HG02885 (cell line): ENCODE measurements at regions not wholly inside any gene's neighbourhood (a gene's known extent, or its start where the extent isn't known, plus 50 kb on each side); places are given as distances from the start of the nearest gene placed in this dataset.

ENCODE experiments used
- ATAC-seq: cut with Tn5 transposase; IDR thresholded peaks from one replicate; pipeline ENCODE4 v1.9.1; 2021; ENCODE audit warnings: mild to moderate bottlenecking; ENCODE audit not compliant: unreplicated experiment, poor library complexity

DNA sequence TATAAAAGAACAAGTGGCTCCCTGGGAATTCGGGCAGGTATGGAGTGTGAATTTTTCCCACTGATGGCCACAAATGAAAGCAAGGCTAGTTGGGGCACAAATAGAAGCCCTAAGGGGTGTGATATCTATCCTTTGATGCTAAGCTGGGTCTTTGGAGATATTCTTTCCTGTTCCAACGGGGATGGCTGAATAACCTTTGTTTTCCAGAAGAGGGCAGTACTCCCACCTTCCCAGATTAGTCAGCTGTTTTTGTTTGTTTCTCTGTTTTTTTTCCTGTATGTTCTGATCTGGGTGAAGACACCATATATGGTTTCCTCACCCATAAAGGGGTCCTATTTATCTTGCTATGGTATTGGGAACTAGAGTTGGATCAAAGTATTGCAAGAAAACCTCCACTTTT is 947.7 kb upstream of the SORCS1 start:
- ATAC-seq = no peak

DNA sequence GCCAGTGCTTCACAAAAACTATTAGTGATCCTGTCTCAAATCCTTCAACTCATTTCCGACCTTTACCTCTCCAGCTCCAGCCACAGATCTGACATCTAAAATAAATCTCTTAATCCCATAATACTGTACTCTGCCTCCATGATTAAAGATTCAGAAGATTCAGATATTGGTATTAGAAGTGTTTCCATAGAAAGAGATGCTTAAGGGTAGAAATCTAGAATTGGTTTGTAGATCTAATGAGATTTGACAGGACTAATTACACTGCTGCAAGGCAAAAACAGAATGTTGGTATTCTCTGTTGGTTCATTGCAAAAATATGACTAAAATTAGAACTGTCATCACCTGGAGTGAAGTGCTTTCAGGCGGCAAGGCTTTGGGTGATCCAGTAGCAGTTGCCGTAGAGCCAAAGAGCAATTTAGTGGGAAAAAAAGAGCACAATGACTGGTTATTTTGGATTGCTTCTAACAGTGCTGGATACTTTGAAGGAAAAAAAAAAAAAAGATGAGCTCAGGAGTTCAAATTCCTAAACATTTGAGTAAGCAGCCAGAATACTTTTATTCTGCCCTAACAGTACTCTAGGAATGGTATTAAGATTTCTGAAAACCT is 940.1 kb upstream of the SORCS1 start:
- no peak for ATAC-seq

DNA sequence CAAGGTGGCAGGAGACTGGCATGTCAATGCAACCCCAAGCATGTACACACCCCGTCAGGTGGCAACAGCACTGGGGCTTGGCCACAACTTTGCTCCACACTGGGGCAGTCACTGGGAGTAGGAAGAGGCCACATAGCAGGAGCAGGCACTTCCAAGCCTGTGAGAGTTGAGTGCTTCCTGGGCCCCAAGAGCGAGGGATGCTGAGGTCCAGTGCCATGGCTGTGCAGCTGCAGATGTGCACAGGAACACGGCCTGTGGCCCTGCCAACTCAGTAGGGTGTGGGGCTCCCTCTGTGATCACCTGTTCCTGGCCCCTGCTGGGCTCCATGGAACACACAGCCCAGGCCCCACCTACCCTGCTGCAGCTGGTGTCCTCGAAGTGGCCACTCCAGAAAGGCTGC is 932.8 kb upstream of the SORCS1 start:
- ATAC-seq = no peak

DNA sequence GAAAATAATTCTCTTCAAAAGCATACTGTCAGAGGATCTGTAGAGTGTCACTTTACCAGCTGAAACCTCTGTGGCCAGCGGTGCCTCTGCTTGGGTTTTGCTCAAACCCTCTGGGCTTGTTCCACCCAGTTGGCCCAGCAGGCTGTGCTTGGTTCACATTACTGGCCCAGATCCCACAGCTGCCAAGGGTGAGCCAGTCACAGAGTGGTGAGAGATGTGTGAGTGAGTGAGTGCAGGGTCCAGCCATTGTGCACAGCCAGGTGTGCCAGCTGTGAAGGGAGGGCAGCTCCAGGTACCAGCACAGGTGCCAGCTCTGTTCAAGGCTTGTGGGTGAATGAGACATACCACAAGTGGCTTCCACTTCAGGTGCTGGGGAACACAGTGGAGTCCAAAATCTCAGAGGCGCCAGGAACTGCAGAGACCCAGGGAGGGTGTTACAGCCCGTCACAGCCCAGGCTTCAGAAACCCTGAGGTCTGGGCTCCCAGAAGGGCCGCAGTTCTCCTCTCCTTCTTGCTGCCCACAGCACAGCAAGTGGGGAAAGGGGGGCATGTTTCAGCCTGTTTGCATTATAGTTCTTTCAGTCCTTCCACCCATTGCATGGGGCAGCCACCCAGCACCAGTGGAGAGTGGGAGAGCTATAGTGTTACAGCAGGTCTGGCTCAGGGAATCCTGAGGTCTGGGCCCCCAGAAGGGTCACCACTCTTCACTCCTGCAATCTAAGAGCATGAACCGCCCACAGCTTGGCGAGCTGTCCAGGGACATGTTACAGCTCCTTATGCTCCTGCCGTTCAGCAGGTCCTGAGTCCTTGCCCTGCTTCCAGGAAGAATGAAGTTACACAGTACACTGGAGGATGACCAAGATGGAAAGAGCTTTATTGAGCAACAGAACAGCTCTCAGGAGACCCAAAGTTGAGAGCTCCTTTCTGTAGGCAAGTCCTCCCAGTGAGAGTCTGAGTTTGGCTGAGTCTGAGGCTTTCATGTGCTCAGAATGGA is 931.7 kb upstream of the SORCS1 start:
- ATAC-seq = no peak

DNA sequence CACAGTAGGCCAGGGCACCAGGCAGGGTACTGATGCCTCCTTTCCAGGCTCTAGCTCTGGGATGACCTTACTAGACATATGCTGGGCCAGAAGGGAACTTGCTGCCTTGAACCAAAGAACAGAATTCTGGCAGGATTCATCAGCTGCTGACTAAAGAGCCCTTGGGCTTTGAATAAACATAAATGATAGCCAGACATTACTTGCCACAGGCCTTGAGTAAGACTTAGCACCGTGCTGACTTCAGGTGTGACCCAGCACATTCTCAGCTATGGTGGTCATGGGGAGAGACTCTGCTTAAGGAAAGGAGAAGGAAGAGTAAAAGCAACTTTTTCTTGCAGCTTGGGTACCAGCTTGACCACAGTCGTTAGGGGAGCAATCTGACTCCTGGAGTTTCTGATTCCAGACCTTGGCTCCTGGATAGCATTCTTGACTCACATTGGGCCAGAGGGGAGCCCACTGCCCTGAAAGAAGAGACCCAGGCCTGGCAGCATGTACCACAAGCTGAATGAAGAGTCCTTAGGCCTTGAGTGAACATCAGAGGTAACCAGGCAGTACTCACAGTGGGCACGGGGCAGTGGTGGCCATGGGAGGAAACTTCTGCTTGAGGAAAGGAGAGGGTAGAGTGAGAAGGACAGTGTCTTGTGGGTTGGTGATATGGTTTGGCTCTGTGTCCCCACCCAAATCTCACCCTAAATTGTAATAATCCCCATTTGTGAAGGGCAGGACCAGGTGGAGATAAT is 926.1 kb upstream of the SORCS1 start:
- no peak for ATAC-seq

DNA sequence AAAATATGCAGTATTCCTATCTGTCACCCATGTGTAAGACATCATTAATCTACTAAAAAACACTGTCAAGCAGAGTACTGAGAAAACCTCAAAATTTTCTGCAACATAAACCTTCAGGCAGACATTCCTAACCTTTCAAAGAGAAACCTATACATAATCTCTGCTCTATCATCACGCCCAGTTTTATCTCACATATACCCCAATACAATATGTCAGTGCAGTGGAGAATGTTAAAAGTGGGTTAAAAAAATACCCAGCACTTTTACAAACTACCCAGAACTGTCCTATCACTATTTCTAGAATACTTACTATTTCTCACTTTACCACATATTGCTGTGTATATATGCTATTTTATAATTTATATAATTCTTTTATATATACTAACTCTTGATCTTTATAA is 922.0 kb upstream of the SORCS1 start:
- no peak for ATAC-seq

DNA sequence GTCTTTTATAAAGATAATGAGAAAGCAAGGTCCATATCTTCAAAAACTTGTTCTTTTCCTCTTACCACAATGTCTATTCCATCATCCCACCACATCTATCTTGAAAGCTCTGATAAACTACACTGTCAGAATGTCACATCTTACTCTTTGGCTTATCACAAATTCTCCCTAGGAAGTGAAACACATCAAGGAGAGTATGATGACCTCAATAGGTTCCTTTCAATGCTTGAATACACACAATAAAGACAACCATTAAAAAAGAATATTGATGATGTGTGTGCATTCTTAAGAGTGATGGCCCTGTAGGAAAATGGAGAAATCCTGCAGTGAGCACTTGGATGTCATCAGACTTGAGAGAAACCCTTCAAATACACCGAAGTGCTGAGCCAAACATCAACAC is 918.1 kb upstream of the SORCS1 start:
- no peak for ATAC-seq

DNA sequence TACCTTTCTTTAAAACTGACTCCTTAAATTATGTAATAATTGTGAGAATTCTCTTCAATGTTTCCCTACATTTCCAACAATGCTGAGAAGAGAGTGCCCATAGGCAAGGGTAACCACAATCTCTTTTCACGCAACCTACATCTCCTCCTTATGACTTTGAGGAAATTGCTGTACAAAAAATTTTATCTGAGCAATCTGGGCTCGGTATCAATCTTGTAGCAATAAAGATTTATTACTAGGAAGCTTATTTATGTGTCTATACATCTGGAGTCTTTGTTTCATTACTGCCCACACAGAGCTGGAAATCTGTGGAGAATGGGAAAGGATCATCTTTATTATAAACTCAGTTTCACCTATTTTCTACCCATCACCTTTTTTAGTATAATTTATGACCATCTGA is 913.8 kb upstream of the SORCS1 start:
- no peak for ATAC-seq

DNA sequence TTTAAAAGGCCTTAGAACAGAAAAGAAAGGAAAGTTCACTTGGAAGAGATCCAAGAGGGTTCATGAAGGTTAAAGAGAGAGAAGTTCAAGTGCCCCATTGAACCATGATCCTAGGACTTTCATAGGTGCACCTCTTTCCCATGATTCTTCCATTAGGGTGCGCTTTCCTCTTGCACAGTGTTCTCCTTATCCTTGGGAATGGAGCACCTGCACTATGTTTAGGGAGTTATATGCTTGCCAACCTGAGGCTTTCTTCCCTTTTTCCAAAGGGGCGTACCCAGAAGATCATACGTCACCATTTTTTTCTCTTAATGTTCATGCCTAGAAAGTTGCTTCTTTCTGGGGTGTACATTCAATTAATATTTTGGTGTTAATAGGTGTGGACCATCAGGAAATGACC is 908.0 kb upstream of the SORCS1 start:
- no peak for ATAC-seq

DNA sequence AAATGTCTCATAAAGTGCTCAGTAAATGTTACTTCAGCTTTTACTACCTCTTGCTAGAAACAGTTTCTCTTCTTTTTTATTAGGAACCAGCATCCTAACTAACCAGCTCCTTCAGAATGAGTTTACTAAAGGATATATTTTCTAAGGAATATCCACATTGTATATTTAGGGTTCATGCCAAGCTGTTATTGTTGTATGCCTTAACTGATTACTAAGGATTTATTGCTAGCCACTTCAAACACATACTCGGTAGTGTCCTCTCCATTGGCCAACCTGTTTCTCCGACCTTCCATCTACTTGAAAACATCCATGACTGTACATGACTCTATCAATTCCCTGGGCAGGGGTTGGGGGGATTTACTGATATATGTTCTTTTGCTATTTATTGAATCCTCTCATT is 906.3 kb upstream of the SORCS1 start:
- no peak for ATAC-seq

DNA sequence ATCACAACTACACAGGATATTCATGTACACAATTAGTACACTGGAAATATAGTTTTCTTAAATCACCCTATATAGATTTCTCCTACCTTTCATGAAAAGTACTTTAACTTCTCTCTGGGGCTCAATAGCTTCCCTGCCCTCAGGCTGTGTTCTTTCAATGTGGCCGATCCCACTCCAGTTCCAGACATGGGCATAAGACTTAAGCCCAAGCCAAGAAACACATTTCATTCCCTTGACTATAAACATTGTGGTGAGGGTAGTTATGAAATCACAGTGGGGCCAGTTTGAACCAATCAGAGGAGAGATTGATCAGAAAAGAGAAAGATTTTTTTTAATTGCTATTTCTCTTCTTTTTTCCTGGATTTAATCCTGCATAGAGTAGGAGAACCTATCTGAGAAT is 904.6 kb upstream of the SORCS1 start:
- no peak for ATAC-seq

DNA sequence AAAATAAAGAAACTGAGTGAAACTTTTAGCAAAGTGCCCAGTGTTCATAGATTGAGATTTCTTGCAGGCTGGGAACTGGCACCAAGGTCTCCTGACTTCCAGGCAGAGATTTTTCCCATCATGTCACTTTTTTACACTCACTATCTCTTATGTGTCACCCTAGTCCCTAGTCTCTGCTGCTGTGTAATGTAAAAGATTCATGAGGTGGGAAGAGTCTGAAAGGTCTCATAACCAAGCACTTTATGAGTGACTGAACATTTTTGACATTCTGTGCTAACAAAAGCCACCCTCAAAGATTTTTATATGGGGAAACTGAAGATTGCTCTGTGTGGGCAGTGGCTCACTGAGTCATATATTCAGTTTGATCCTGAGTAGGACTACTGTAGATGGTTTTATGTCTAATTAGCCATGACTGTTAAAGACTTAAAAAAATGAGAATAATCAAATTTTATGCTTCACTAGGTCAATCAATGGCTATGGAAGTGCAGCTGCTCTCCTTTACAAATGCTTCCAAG is 900.3 kb upstream of the SORCS1 start:
- ATAC-seq = no peak

DNA sequence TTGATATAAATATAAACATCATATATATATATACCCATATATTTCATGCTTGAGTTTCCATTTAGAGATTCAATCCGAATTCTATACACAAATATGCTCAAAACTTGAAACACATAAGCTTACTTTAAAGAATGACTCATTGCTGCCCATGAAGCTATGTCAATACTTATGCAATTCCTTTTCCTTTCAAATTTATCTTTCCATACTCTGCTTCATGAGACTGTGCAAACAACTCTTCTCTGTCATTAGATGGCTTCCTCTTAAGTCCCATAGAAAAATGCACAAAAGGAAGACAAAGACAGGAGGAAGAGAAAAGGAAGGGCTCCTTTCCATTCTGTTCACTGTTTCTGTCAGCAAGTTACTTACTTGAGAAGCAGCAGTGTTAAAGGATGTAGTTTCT is 895.7 kb upstream of the SORCS1 start:
- no peak for ATAC-seq

DNA sequence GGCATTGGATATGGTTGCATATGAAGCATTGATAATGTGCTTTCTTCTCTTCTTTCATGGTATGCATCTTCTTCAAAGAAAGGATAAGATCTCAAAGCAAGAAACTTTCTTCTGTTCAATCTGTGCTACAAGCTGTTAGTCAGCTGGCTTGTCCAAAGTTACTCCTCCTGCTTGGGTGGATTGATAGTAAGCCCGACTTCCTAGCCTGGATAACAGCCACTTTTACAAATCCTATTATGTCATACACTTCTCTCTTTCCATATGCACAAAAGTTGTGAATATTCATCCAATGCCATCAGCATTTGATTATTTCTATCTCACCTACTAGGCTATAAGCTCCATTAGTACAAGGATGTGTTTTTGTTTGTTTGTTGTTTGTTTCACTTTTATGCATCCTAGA is 891.0 kb upstream of the SORCS1 start:
- no peak for ATAC-seq

DNA sequence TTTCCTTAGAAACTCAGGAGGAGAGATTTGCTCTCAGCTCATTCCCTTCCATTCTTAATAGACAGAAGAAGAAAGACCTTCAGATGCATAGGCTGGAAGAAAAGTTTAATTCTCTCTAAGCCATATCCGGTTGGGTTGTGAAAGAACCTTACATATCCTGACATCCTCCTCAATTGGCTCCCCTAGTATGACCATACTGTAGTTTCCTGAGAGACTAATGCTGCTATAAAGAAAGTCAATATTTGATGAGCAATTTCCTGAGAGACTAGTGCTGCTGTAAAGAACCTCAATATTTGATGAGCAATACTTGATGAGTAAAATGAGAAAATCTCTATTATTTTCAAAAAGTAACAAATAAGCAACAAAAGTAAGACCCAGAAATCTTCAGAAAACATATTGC is 888.5 kb upstream of the SORCS1 start:
- ATAC-seq = no peak

DNA sequence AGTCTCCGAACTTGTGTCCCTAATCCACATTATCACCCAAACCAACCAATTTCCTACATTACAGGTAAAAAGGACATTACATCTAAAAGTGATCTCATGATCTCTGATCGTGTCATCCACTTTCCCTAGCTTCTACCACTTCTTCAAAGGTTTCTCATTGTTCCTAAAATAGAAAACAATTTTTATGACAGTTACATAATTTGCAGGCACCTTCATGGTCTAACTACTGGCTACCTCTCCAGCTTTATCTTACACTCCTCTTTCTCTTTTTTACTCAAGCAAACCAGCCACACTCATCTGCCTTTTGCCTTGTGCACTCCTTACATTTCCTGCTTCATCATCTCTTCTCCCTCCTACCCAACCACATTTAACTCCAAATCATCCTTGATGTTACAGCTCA is 886.7 kb upstream of the SORCS1 start:
- no peak for ATAC-seq

DNA sequence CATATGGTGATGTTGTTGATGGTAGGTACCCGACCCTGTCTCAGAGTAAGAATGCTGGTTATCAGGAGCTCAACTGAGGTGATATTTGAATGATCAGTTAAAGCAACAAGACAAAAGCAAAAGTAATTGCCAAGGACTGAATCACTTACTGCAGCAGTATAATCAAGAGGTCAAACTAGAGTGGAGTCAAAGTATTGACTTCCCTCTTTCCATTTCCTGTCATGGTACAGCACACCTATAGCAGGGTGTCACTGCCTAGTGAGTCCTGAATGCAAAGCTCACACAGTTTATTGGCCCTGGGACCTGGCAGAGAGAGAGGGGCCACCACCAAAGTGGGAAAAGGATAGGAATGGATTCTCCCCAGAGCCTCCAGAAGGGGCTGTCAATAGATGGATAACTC is 886.1 kb upstream of the SORCS1 start:
- no peak for ATAC-seq

DNA sequence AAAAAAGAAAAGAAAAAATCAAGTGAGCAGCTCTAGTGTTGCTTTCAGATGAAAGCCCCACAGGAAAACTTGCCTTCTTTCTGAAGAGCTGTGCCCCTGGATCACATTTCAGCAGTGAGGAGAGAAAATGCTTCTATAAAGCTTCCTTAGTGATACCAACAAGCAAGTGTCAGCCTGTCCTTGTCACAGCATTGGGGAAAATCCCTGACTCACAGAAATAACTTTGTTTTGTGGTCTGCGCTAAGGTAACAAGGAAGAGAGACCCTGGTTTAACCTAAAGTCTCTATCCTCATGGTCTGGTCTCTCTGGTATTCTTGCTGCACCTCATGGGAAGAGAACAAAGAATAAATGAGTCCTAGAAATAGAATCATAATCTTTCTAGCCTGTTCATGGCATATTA is 885.2 kb upstream of the SORCS1 start:
- no peak for ATAC-seq

DNA sequence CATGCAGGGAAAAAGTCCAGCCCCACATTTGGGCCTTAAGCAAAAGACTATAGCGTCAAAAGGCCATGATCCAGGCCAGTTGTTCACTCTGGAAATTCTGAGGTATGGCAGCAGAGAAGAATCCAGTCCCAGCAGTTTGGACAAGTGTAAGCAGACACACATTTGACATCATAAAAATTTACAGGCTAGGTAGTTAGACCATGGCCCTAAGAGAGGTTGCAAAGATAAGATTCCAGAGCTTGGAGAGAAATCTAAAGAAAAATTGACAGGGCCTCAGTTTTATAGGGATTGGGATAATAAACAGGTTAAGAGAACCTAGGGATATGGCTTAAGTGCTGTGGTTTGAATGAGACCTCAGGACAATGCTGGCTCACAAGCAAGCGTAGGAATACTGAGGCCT is 884.4 kb upstream of the SORCS1 start:
- no peak for ATAC-seq

DNA sequence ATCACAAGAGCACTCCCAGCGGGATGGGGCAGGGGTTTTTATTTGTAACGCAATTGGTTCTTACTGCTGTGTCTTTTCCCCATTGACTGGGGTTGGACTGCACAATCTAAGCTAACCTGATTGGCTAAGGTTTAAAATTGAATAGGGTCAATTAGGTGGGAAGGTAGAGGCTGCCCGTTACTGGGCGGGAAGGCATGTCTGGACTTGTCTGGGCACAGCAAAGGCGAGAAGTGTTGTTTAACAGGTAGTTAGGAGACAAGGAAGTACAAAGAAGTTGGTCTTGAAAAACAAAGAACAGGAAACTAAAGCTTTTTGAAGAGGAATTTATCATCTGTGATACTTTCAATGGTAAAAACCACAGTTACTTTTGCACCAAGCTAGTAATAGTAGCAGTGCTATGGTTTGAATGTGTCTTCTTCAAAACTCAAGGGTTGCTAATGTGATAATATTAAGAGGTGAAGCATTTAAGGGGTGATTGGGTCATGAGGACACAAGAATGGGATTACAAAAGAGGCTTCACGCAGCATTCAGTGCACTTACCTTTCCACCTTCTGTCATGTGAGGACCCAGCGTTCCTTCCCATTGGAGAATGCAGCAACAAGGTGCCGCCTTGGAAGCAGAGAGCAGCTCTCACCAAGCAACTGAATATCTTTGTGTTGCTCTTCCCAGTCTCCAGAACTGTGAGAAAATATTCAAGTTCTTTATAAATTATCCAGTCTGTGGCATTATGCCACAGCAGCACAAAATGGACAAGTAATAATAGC is 875.5 kb upstream of the SORCS1 start:
- no peak for ATAC-seq
